K562 (cell line): ENCODE measurements at regions not wholly inside any gene's neighbourhood (a gene's known extent, or its start where the extent isn't known, plus 50 kb on each side); places are given as distances from the start of the nearest gene placed in this dataset.

Experiments used
- ATF7 ChIP-seq: fragments of 450-650 bp; IDR thresholded peaks from 2 replicates; pipeline ENCODE4 v1.7.1; 2014; ENCODE audit warnings: mild to moderate bottlenecking, moderate library complexity
- CBFA2T2 ChIP-seq: fragments of 450-650 bp; conservative IDR thresholded peaks from 2 replicates; pipeline ENCODE4 v1.6.1; 2017; ENCODE audit warnings: mild to moderate bottlenecking
- CBX3 ChIP-seq, 2 experiments: IDR thresholded peaks; 1 replicate in 1 of 2; 2 replicates in 1 of 2; pipeline ENCODE4 v1.6.1; 2012; ENCODE audit warnings: inconsistent platforms in 2 of 2, low read length in 2 of 2, borderline replicate concordance in 1 of 2, control low read depth in 1 of 2
- ERF ChIP-seq: fragments of 450-650 bp; formaldehyde crosslinking; IDR thresholded peaks from 2 replicates; pipeline ENCODE4 v1.4.0; 2020; ENCODE audit warnings: mild to moderate bottlenecking, mixed read lengths
- ESRRB ChIP-seq: fragments of 250-450 bp; sonication (Bioruptor Pico); IDR thresholded peaks from 2 replicates; pipeline ENCODE4 v1.5.0; 2020; ENCODE audit warnings: mild to moderate bottlenecking, moderate library complexity, borderline replicate concordance
- KDM4B ChIP-seq, 2 experiments: fragments of 450-650 bp in 1 of 2; sonication (generic) in 1 of 2; IDR thresholded peaks; 2 replicates each; pipeline ENCODE4 v1.6.1; 2016 to 2017; ENCODE audit warnings: borderline replicate concordance in 2 of 2, antibody characterized with exemption in 1 of 2, low read depth in 1 of 2, mild to moderate bottlenecking in 1 of 2
- RAD21 ChIP-seq, 2 experiments: fragments of 250-450 bp in 1 of 2; fragments of 450-650 bp in 1 of 2; sonication (Bioruptor Pico) in 1 of 2; formaldehyde crosslinking in 1 of 2; IDR thresholded peaks in 1 of 2; conservative IDR thresholded peaks in 1 of 2; 2 replicates each; pipeline versions ENCODE4 v1.4.0 to v1.8.0; 2020 to 2022; ENCODE audit warnings: mild to moderate bottlenecking in 2 of 2, moderate library complexity in 1 of 2
- ZNF445 ChIP-seq: fragments of 250-450 bp; sonication (Bioruptor Pico); IDR thresholded peaks from 2 replicates; pipeline ENCODE4 v1.4.0; 2020; ENCODE audit warnings: low read depth, mild to moderate bottlenecking, moderate library complexity
- ZNF77 ChIP-seq: fragments of 250-450 bp; sonication (Bioruptor Pico); IDR thresholded peaks from 2 replicates; pipeline ENCODE4 v1.5.0; 2020
- TF ChIP-seq, protein P1 (sequence below): fragments of 450-650 bp; IDR thresholded peaks from 2 replicates; pipeline ENCODE4 v1.6.1; 2016; ENCODE audit warnings: mild to moderate bottlenecking, moderate library complexity
- TF ChIP-seq, protein P2 (sequence below): sonication (generic); formaldehyde crosslinking; IDR thresholded peaks from 2 replicates; pipeline ENCODE4 v1.8.0; 2022; ENCODE audit warnings: mild to moderate bottlenecking, missing genetic modification reagents
- TF ChIP-seq, protein P3 (sequence below): sonication (generic); formaldehyde crosslinking; IDR thresholded peaks from 2 replicates; pipeline ENCODE4 v1.8.0; 2022; ENCODE audit warnings: mild to moderate bottlenecking, low read depth, missing genetic modification reagents
- TF ChIP-seq, protein P4 (sequence below): sonication (generic); formaldehyde crosslinking; IDR thresholded peaks from 2 replicates; pipeline ENCODE4 v1.8.0; 2022; ENCODE audit warnings: missing genetic modification reagents, mild to moderate bottlenecking, moderate library complexity, borderline replicate concordance

DNA sequence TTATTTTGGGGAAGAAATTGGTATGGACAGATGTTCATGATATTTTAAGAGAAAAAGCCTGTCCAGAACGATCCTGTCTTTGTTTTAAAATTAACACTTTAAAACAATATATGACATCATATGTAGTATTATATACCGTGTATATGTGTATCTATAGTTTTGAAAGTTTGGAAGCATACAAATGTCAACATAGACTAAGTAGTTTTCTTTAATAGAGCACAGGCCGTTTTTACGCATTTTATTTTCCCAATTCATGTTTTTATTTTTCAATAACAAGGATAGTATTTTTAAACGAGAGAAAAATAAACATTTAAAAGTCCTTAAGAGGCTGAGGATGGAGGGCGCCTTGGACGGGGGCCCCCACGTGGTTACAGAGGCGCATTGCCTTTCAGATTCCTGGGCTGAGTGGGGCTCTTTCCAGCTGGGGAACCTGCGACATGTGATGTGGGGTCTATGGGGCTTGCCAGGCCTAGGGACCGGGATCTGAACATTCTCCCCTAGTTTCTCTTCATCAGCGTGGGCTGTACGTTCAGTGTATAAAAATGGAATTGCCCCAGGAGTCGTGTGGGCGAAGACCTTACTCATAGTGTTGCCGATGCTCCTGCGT lies 127.8 kb upstream of the ZNF746 start (continued):
- TF ChIP-seq, protein P1, sequence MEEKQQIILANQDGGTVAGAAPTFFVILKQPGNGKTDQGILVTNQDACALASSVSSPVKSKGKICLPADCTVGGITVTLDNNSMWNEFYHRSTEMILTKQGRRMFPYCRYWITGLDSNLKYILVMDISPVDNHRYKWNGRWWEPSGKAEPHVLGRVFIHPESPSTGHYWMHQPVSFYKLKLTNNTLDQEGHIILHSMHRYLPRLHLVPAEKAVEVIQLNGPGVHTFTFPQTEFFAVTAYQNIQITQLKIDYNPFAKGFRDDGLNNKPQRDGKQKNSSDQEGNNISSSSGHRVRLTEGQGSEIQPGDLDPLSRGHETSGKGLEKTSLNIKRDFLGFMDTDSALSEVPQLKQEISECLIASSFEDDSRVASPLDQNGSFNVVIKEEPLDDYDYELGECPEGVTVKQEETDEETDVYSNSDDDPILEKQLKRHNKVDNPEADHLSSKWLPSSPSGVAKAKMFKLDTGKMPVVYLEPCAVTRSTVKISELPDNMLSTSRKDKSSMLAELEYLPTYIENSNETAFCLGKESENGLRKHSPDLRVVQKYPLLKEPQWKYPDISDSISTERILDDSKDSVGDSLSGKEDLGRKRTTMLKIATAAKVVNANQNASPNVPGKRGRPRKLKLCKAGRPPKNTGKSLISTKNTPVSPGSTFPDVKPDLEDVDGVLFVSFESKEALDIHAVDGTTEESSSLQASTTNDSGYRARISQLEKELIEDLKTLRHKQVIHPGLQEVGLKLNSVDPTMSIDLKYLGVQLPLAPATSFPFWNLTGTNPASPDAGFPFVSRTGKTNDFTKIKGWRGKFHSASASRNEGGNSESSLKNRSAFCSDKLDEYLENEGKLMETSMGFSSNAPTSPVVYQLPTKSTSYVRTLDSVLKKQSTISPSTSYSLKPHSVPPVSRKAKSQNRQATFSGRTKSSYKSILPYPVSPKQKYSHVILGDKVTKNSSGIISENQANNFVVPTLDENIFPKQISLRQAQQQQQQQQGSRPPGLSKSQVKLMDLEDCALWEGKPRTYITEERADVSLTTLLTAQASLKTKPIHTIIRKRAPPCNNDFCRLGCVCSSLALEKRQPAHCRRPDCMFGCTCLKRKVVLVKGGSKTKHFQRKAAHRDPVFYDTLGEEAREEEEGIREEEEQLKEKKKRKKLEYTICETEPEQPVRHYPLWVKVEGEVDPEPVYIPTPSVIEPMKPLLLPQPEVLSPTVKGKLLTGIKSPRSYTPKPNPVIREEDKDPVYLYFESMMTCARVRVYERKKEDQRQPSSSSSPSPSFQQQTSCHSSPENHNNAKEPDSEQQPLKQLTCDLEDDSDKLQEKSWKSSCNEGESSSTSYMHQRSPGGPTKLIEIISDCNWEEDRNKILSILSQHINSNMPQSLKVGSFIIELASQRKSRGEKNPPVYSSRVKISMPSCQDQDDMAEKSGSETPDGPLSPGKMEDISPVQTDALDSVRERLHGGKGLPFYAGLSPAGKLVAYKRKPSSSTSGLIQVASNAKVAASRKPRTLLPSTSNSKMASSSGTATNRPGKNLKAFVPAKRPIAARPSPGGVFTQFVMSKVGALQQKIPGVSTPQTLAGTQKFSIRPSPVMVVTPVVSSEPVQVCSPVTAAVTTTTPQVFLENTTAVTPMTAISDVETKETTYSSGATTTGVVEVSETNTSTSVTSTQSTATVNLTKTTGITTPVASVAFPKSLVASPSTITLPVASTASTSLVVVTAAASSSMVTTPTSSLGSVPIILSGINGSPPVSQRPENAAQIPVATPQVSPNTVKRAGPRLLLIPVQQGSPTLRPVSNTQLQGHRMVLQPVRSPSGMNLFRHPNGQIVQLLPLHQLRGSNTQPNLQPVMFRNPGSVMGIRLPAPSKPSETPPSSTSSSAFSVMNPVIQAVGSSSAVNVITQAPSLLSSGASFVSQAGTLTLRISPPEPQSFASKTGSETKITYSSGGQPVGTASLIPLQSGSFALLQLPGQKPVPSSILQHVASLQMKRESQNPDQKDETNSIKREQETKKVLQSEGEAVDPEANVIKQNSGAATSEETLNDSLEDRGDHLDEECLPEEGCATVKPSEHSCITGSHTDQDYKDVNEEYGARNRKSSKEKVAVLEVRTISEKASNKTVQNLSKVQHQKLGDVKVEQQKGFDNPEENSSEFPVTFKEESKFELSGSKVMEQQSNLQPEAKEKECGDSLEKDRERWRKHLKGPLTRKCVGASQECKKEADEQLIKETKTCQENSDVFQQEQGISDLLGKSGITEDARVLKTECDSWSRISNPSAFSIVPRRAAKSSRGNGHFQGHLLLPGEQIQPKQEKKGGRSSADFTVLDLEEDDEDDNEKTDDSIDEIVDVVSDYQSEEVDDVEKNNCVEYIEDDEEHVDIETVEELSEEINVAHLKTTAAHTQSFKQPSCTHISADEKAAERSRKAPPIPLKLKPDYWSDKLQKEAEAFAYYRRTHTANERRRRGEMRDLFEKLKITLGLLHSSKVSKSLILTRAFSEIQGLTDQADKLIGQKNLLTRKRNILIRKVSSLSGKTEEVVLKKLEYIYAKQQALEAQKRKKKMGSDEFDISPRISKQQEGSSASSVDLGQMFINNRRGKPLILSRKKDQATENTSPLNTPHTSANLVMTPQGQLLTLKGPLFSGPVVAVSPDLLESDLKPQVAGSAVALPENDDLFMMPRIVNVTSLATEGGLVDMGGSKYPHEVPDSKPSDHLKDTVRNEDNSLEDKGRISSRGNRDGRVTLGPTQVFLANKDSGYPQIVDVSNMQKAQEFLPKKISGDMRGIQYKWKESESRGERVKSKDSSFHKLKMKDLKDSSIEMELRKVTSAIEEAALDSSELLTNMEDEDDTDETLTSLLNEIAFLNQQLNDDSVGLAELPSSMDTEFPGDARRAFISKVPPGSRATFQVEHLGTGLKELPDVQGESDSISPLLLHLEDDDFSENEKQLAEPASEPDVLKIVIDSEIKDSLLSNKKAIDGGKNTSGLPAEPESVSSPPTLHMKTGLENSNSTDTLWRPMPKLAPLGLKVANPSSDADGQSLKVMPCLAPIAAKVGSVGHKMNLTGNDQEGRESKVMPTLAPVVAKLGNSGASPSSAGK: peak; percentile 14; the same call in 1 of the 2 replicates
- TF ChIP-seq ZNF77 (CRISPR knock-in tag): 0 out of 2 replicates have a peak, but pooled peaks have one; percentile 45
- no peak for TF ChIP-seq ZNF445
- TF ChIP-seq, protein P2, sequence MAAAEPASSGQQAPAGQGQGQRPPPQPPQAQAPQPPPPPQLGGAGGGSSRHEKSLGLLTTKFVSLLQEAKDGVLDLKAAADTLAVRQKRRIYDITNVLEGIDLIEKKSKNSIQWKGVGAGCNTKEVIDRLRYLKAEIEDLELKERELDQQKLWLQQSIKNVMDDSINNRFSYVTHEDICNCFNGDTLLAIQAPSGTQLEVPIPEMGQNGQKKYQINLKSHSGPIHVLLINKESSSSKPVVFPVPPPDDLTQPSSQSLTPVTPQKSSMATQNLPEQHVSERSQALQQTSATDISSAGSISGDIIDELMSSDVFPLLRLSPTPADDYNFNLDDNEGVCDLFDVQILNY (CRISPR knock-in tag): 0 out of 2 replicates have a peak, but pooled peaks have one; percentile 24
- TF ChIP-seq, protein P3, sequence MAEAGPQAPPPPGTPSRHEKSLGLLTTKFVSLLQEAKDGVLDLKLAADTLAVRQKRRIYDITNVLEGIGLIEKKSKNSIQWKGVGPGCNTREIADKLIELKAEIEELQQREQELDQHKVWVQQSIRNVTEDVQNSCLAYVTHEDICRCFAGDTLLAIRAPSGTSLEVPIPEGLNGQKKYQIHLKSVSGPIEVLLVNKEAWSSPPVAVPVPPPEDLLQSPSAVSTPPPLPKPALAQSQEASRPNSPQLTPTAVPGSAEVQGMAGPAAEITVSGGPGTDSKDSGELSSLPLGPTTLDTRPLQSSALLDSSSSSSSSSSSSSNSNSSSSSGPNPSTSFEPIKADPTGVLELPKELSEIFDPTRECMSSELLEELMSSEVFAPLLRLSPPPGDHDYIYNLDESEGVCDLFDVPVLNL: no peak
- TF ChIP-seq RAD21 (CRISPR knock-in tag; conservative IDR thresholded peaks at IDR 0.05 in 1 of 2, IDR thresholded peaks at IDR 0.05 in 1 of 2): peak; percentile 58 to 62
- TF ChIP-seq CBX3 (IDR thresholded peaks at IDR 0.05; ENCODE audit: borderline replicate concordance in 1 of 2, low read length in 2 of 2): 0 out of 3 replicates have a peak, but pooled peaks of 1 of the 2 experiments have one; percentile 43
- TF ChIP-seq ERF (CRISPR knock-in tag): no peak
- no peak for TF ChIP-seq CBFA2T2
- TF ChIP-seq KDM4B (IDR thresholded peaks at IDR 0.05; ENCODE audit: borderline replicate concordance in 2 of 2, low read depth in 1 of 2): peak in 1 of 2 experiments; percentile 25; a peak in 1 of 4 replicates
- TF ChIP-seq ESRRB (CRISPR knock-in tag): no peak
- TF ChIP-seq, protein P4, sequence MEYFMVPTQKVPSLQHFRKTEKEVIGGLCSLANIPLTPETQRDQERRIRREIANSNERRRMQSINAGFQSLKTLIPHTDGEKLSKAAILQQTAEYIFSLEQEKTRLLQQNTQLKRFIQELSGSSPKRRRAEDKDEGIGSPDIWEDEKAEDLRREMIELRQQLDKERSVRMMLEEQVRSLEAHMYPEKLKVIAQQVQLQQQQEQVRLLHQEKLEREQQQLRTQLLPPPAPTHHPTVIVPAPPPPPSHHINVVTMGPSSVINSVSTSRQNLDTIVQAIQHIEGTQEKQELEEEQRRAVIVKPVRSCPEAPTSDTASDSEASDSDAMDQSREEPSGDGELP: peak; percentile 81
- TF ChIP-seq ATF7: peak; percentile 84
